GM12892 (cell line): ENCODE measurements at regions not wholly inside any gene's neighbourhood (a gene's known extent, or its start where the extent isn't known, plus 50 kb on each side); places are given as distances from the start of the nearest gene placed in this dataset.

Experiments
- POLR2A ChIP-seq: IDR thresholded peaks from 2 replicates; pipeline ENCODE4 v1.6.1; 2011; ENCODE audit warnings: low read depth, low read length, control low read depth
- POLR2AphosphoS5 ChIP-seq: IDR thresholded peaks from 2 replicates; pipeline ENCODE4 v1.6.1; 2011; ENCODE audit warnings: low read depth, low read length, control low read depth
- TAF1 ChIP-seq: IDR thresholded peaks from 2 replicates; pipeline ENCODE4 v1.6.1; 2011; ENCODE audit warnings: low read depth, mild to moderate bottlenecking, control low read depth, low read length, borderline replicate concordance

DNA sequence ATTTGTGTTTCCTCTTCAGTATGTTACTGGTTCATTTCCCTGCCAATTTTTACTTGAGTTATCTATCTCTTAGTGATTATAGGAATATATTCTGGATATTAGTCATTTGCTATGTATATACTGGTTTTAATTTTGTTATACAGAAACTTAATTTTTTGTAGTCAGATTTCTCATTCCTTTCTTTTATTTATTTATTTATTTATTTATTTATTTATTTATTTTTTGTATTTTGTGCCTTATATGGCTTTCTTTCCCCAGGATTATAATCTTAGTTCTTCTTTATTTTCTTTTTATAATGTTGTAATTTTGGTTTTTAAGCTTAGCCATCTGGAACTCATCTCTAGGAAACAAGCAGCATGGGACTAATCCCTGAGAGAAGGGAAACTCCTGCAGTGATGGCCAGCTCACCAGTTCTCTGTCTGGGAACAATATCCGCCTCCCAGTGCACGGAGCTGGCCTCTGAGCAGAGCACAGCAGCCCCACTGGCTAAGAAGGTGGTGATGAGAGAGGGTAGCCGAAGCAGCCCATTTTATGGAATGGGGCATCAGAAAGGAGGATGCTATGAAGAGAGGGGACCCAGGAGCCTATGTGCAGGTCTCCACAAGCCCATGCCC lies 54.5 kb upstream of the ADORA2B start:
- no peak for TF ChIP-seq POLR2A
- TF ChIP-seq POLR2AphosphoS5, result no peak
- no peak for TF ChIP-seq TAF1
